HG03066 (cell line): ENCODE measurements at regions not wholly inside any gene's neighbourhood (a gene's known extent, or its start where the extent isn't known, plus 50 kb on each side); places are given as distances from the start of the nearest gene placed in this dataset.

ENCODE experiments used
- ATAC-seq: cut with Tn5 transposase; IDR thresholded peaks from one replicate; pipeline ENCODE4 v1.9.1; 2021; ENCODE audit warnings: low read depth; ENCODE audit not compliant: unreplicated experiment

- no peak for ATAC-seq
Observed at GRCh38 chr15:66900586-66901310, 164.7 kb upstream of the SMAD3 start.

GRCh38 chr15:66901336-66902100 is 163.9 kb upstream of the SMAD3 start:
- no peak for ATAC-seq

- no peak for ATAC-seq
Observed at GRCh38 chr15:66905185-66905584, 160.2 kb upstream of the SMAD3 start.

GRCh38 chr15:66905954-66906353 is 159.4 kb upstream of the SMAD3 start:
- no peak for ATAC-seq

- no peak for ATAC-seq
Observed at GRCh38 chr15:66906668-66907614, 158.5 kb upstream of the SMAD3 start.

GRCh38 chr15:66907826-66908743 is 157.3 kb upstream of the SMAD3 start:
- no peak for ATAC-seq

GRCh38 chr15:66908744-66909095 is 156.7 kb upstream of the SMAD3 start:
- ATAC-seq, result no peak

- ATAC-seq, result no peak
Observed at GRCh38 chr15:66909381-66909890, 156.0 kb upstream of the SMAD3 start.

- no peak for ATAC-seq
Observed at GRCh38 chr15:66911131-66911700, 154.2 kb upstream of the SMAD3 start.

GRCh38 chr15:66912001-66912400 is 153.4 kb upstream of the SMAD3 start:
- ATAC-seq, result no peak

GRCh38 chr15:66912441-66912840 is 153.0 kb upstream of the SMAD3 start:
- ATAC-seq, result no peak

- ATAC-seq, result no peak
Observed at GRCh38 chr15:66917904-66918448, 147.4 kb upstream of the SMAD3 start.

- ATAC-seq, result no peak
Observed at GRCh38 chr15:66919421-66919820, 146.0 kb upstream of the SMAD3 start.

- no peak for ATAC-seq
Observed at GRCh38 chr15:66921319-66921915, 144.0 kb upstream of the SMAD3 start.

GRCh38 chr15:66922608-66923007 is 142.8 kb upstream of the SMAD3 start:
- ATAC-seq, result no peak

GRCh38 chr15:66923438-66923881 is 141.9 kb upstream of the SMAD3 start:
- ATAC-seq, result no peak

- no peak for ATAC-seq
Observed at GRCh38 chr15:66924889-66925288, 140.5 kb upstream of the SMAD3 start.

- no peak for ATAC-seq
Observed at GRCh38 chr15:66925721-66926120, 139.7 kb upstream of the SMAD3 start.
